H9 (cell line): ENCODE measurements at regions not wholly inside any gene's neighbourhood (a gene's known extent, or its start where the extent isn't known, plus 50 kb on each side); places are given as distances from the start of the nearest gene placed in this dataset.

ENCODE experiments used
- DNase-seq: peaks from one replicate; pipeline ENCODE4 v3.0.0-alpha.2; 2017
- H2AFZ ChIP-seq: one replicate; pipeline ENCODE4 v1.6.1; 2013; ENCODE audit warnings: mild to moderate bottlenecking, low read length, control low read depth, moderate library complexity
- H2AK5ac ChIP-seq: 2 replicates; pipeline ENCODE4 v1.6.1; 2013; ENCODE audit warnings: low read length, control low read depth, mixed read lengths; ENCODE audit not compliant: insufficient read length
- H2BK120ac ChIP-seq: one replicate; pipeline ENCODE4 v1.6.1; 2013; ENCODE audit warnings: low read depth, mild to moderate bottlenecking, low read length, control low read depth, inconsistent platforms; ENCODE audit not compliant: poor library complexity, severe bottlenecking
- H2BK12ac ChIP-seq: 2 replicates; pipeline ENCODE4 v1.6.1; 2013; ENCODE audit warnings: low read length, control low read depth, mixed read lengths, low read depth; ENCODE audit not compliant: insufficient read length
- H2BK15ac ChIP-seq: 2 replicates; pipeline ENCODE4 v1.6.1; 2013; ENCODE audit warnings: low read depth, low read length, control low read depth
- H2BK20ac ChIP-seq: one replicate; pipeline ENCODE4 v1.6.1; 2013; ENCODE audit warnings: low read depth, mild to moderate bottlenecking, low read length, control low read depth, inconsistent platforms; ENCODE audit not compliant: poor library complexity, severe bottlenecking
- H2BK5ac ChIP-seq: 2 replicates; pipeline ENCODE4 v1.6.1; 2013; ENCODE audit warnings: low read length, control low read depth, mixed read lengths; ENCODE audit not compliant: insufficient read length
- H3K14ac ChIP-seq: 2 replicates; pipeline ENCODE4 v1.6.1; 2013; ENCODE audit warnings: low read length, control low read depth; ENCODE audit not compliant: insufficient read depth
- H3K18ac ChIP-seq: 2 replicates; pipeline ENCODE4 v1.6.1; 2013; ENCODE audit warnings: low read depth, mild to moderate bottlenecking, mixed read lengths, low read length, control low read depth; ENCODE audit not compliant: insufficient read length
- H3K23ac ChIP-seq: 2 replicates; pipeline ENCODE4 v1.6.1; 2013; ENCODE audit warnings: low read length, control low read depth, mixed read lengths, low read depth; ENCODE audit not compliant: insufficient read length
- H3K23me2 ChIP-seq: 2 replicates; pipeline ENCODE4 v1.6.1; 2013; ENCODE audit warnings: low read depth, mild to moderate bottlenecking, mixed read lengths, low read length, control low read depth; ENCODE audit not compliant: insufficient read length, poor library complexity, severe bottlenecking
- H3K27ac ChIP-seq: 2 replicates; pipeline ENCODE4 v1.5.1; 2013; ENCODE audit warnings: low read length, control low read depth, mixed read lengths, low read depth; ENCODE audit not compliant: insufficient read length
- H3K27me3 ChIP-seq: 2 replicates; pipeline ENCODE4 v1.6.1; 2013; ENCODE audit warnings: low read length, control low read depth, inconsistent platforms; ENCODE audit not compliant: insufficient read depth
- H3K4ac ChIP-seq: 2 replicates; pipeline ENCODE4 v1.6.1; 2013; ENCODE audit warnings: low read depth, mild to moderate bottlenecking, control low read depth, inconsistent platforms, low read length, moderate library complexity
- H3K4me1 ChIP-seq: 2 replicates; pipeline ENCODE4 v1.6.1; 2013; ENCODE audit warnings: low read length, control low read depth, inconsistent platforms; ENCODE audit not compliant: insufficient read depth
- H3K4me2 ChIP-seq: 2 replicates; pipeline ENCODE4 v1.6.1; 2013; ENCODE audit warnings: low read length, control low read depth, mixed read lengths; ENCODE audit not compliant: insufficient read length, insufficient read depth
- H3K56ac ChIP-seq: 2 replicates; pipeline ENCODE4 v1.6.1; 2013; ENCODE audit warnings: low read depth, mild to moderate bottlenecking, mixed read lengths, low read length, control low read depth; ENCODE audit not compliant: insufficient read length
- H3K79me1 ChIP-seq: 2 replicates; pipeline ENCODE4 v1.6.1; 2013; ENCODE audit warnings: low read depth, mild to moderate bottlenecking, moderate library complexity, low read length, control low read depth, inconsistent platforms; ENCODE audit not compliant: insufficient read depth, poor library complexity, severe bottlenecking
- H3K79me2 ChIP-seq: 2 replicates; pipeline ENCODE4 v1.6.1; 2013; ENCODE audit warnings: low read length, control low read depth, inconsistent platforms; ENCODE audit not compliant: insufficient read depth
- H3K9ac ChIP-seq: 2 replicates; pipeline ENCODE4 v1.6.1; 2013; ENCODE audit warnings: low read length, control low read depth, mixed read lengths; ENCODE audit not compliant: insufficient read length; ENCODE audit errors: extremely low read depth
- H3K9me3 ChIP-seq: one replicate; pipeline ENCODE4 v1.6.1; 2013; ENCODE audit warnings: low read depth, low read length, inconsistent platforms; ENCODE audit not compliant: control insufficient read depth
- H3T11ph ChIP-seq: one replicate; pipeline ENCODE4 v1.6.1; 2013; ENCODE audit warnings: mild to moderate bottlenecking, low read length, control low read depth, inconsistent platforms
- H4K20me1 ChIP-seq: one replicate; pipeline ENCODE4 v1.6.1; 2013; ENCODE audit not compliant: control insufficient read depth, insufficient read length, insufficient read depth
- H4K5ac ChIP-seq: 2 replicates; pipeline ENCODE4 v1.6.1; 2013; ENCODE audit warnings: low read depth, mild to moderate bottlenecking, mixed read lengths, low read length, control low read depth; ENCODE audit not compliant: insufficient read length
- H4K8ac ChIP-seq: replicated peaks from 2 replicates; pipeline ENCODE4 v1.6.1; 2013; ENCODE audit warnings: low read length, control low read depth, mixed read lengths, low read depth; ENCODE audit not compliant: insufficient read length
- H4K91ac ChIP-seq: 2 replicates; pipeline ENCODE4 v1.6.1; 2013; ENCODE audit warnings: low read depth, mild to moderate bottlenecking, moderate library complexity, mixed read lengths, low read length, control low read depth; ENCODE audit not compliant: insufficient read length
- H3K27ac Mint-ChIP-seq, 3 experiments: 2 replicates in 2 of 3; 3 replicates in 1 of 3; pipeline ENCODE4 v1.8.0; 2020 to 2021; ENCODE audit warnings: mixed read lengths in 3 of 3, mild to moderate bottlenecking in 1 of 3, moderate library complexity in 1 of 3
- H3K27me3 Mint-ChIP-seq: 2 replicates; pipeline ENCODE4 v1.8.0; 2021; ENCODE audit warnings: low read depth, mild to moderate bottlenecking, moderate library complexity, mixed read lengths
- H3K36me3 Mint-ChIP-seq, 3 experiments: 2 replicates in 2 of 3; 3 replicates in 1 of 3; pipeline ENCODE4 v1.8.0; 2020 to 2021; ENCODE audit warnings: low read depth in 3 of 3, mixed read lengths in 3 of 3; ENCODE audit not compliant: insufficient read depth in 1 of 3
- H3K4me1 Mint-ChIP-seq, 2 experiments: 2 replicates each; pipeline ENCODE4 v1.8.0; 2020; ENCODE audit warnings: mixed read lengths in 2 of 2
- H3K4me3 Mint-ChIP-seq, 2 experiments: 2 replicates in 1 of 2; 3 replicates in 1 of 2; pipeline ENCODE4 v1.8.0; 2020 to 2021; ENCODE audit warnings: mild to moderate bottlenecking in 2 of 2, mixed read lengths in 2 of 2, moderate library complexity in 1 of 2
- H3K9me3 Mint-ChIP-seq, 2 experiments: 2 replicates in 1 of 2; 3 replicates in 1 of 2; pipeline ENCODE4 v1.8.0; 2020; ENCODE audit warnings: mild to moderate bottlenecking in 2 of 2, mixed read lengths in 2 of 2, moderate library complexity in 1 of 2
- CTCF ChIP-seq: fragments of 200-600 bp; sonication (generic); conservative IDR thresholded peaks from 3 replicates; pipeline ENCODE4 v1.8.0; 2021; ENCODE audit warnings: antibody characterized with exemption, mild to moderate bottlenecking
- WGBS: extraction: QIAGEN DNeasy Blood & Tissue Kit; methylation state at CpG from one replicate; pipeline ENCODE4 v1.1.7; 2013; ENCODE audit warnings: missing lambda C conversion rate, low lambda C conversion rate, mixed read lengths; ENCODE audit not compliant: insufficient read length; ENCODE audit errors: extremely low coverage; 5-methylcytosine and 5-hydroxymethylcytosine counted together

- Mint-ChIP-seq H3K27me3 (no peaks in the 10 kb centered on the region), H3K4me1 (peaks cover 23 to 28% of the 10 kb centered on the region in 2 experiments), H3K9me3 (peaks cover 10 to 11% of the 10 kb centered on the region in 2 experiments; a peak in 4 of 5 replicates), H3K36me3 (peaks cover 5 to 13% (median 6%) of the 10 kb centered on the region in 3 experiments; a peak in 6 of 7 replicates), H3K4me3 (no peak overlapping the region), H3K27ac (no peak overlapping the region; a peak in 1 of 7 replicates)
- Histone ChIP-seq H2BK20ac (no peak overlapping the region), H2BK120ac (no peak overlapping the region), H3K9ac (no peak overlapping the region), H3K56ac (no peak overlapping the region), H3K79me2 (no peaks in the 10 kb centered on the region), H2AK5ac (no peak overlapping the region), H2AFZ (no peak overlapping the region), H2BK15ac (no peak overlapping the region), H3K23me2 (no peaks in the 10 kb centered on the region), H4K5ac (no peak overlapping the region), H4K91ac (no peak overlapping the region), H2BK5ac (no peak overlapping the region), H3K4ac (no peak overlapping the region), H3K27ac (no peak overlapping the region), H3K18ac (no peak overlapping the region), H3T11ph (no peak overlapping the region), H3K79me1 (no peaks in the 10 kb centered on the region), H3K9me3 (no peaks in the 10 kb centered on the region), H3K4me1 (no peaks in the 10 kb centered on the region), H3K4me2 (no peak overlapping the region), H3K23ac (no peak overlapping the region), H3K27me3 (no peaks in the 10 kb centered on the region), H4K20me1 (no peaks in the 10 kb centered on the region), H4K8ac (no peak overlapping the region), H3K14ac (no peak overlapping the region), H2BK12ac (no peak overlapping the region)
- WGBS = no CpG with 5 or more reads among the region's 2 CpGs
- no peak for DNase-seq
- no peak for TF ChIP-seq CTCF
These were observed 241.0 kb upstream of the GBE1 start for GRCh38 chr3:82002491-82002890.
